GM13977 (cell line): ENCODE measurements at regions not wholly inside any gene's neighbourhood (a gene's known extent, or its start where the extent isn't known, plus 50 kb on each side); places are given as distances from the start of the nearest gene placed in this dataset.
"Not testable (repeated sequence)": the region's sequence is repeated elsewhere in the genome, so short reads cannot be mapped to it uniquely, and the experiment has no call there.

Experiments
- DNase-seq: peaks from one replicate; pipeline ENCODE4 v3.0.0; 2012; ENCODE audit warnings: low spot score
- CTCF ChIP-seq: IDR thresholded peaks from 2 replicates; pipeline ENCODE4 v1.5.1; 2012; ENCODE audit warnings: mild to moderate bottlenecking, control low read depth; ENCODE audit not compliant: insufficient read depth; ENCODE audit errors: extremely low read depth, missing control alignments
- in situ Hi-C: fragments of 300-500 bp; cut with MboI; formaldehyde crosslinking; loops from one replicate; pipeline ENCODE4 v1.12.0; 2022; ENCODE audit warnings: low sequenced_read_pairs, low pct_unique_long_range_greater_than_20kb, mixed read lengths, inconsistent platforms; ENCODE audit not compliant: unreplicated experiment

DNA sequence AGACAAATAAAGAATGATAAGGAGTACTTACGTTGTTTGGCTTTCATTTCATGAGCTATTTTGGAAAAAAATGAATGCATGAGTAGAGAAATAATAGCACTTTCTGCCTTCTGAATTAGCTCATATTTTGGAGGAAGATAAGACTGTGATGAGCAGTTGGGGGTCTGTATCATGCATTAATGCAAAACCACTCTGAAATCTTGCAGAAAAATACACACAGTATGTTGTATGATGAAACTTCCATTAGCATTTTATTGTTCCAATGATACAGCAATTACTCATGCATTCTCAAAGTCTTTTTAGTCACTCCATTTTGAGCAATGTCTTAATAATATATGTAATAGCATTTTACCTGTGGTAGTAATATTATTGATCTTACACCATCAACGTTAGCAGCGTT lies 571.0 kb downstream of the CDH8 start:
- no peak for TF ChIP-seq CTCF
- in situ Hi-C loops = no loop called here
- DNase-seq = no peak

GRCh38 chr16:61460020-61460419 lies 576.2 kb downstream of the CDH8 start:
- DNase-seq = no peak
- in situ Hi-C loops = no loop called here
- no peak for TF ChIP-seq CTCF

DNA sequence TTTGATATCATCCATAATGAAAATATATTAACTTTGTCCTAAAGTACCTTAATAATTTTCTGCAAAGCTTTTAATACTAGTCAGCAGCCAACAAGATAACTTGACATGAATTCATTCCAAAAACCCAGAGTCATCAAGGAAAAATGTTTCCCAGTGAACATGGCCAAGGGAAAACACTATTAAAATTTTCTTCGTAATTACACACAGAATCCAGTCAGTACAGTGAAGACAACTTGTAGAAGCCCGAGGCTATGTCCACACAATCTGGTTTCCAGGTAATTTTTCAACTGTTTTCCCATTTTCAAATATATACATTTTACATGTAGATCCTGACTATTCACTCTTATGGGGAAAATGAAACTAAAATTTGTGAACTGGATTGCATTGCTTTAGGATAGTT lies 600.9 kb downstream of the CDH8 start:
- no peak for TF ChIP-seq CTCF
- in situ Hi-C loops = no loop called here
- DNase-seq = no peak

GRCh38 chr16:61432421-61432820 lies 603.8 kb downstream of the CDH8 start:
- no peak for TF ChIP-seq CTCF
- in situ Hi-C loops = no loop called here
- DNase-seq = no peak

GRCh38 chr16:61421111-61421510 lies 615.1 kb downstream of the CDH8 start:
- DNase-seq = no peak
- TF ChIP-seq CTCF = no peak
- in situ Hi-C loops = no loop called here

GRCh38 chr16:61419791-61420190 lies 616.4 kb downstream of the CDH8 start:
- TF ChIP-seq CTCF = no peak
- in situ Hi-C loops = no loop called here
- no peak for DNase-seq

GRCh38 chr16:61418802-61419201 lies 617.4 kb downstream of the CDH8 start:
- in situ Hi-C loops, DNase-seq: not testable (repeated sequence)

DNA sequence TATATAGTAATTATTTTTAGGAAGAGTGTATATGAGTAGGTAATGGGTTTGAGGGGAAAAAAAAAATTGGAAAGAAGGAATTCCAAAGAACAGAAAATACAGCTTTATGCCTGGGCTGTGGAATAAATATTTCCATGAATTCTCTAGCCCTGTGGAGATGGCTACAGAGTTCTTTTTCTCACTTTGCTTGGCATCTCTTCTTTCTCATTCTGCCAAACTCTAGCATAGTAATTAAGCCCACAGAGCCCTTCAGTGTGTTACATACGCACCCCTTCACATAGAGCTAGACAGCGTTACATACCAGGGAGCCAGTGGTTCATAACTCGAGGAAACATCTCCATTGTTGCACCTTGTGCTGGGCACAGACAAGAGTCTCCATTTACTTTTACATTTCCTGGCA lies 621.1 kb downstream of the CDH8 start:
- no peak for TF ChIP-seq CTCF
- in situ Hi-C loops = no loop called here
- DNase-seq = no peak
